GM18870 (cell line): ENCODE measurements at regions not wholly inside any gene's neighbourhood (a gene's known extent, or its start where the extent isn't known, plus 50 kb on each side); places are given as distances from the start of the nearest gene placed in this dataset.

ENCODE experiments used
- ATAC-seq: cut with Tn5 transposase; IDR thresholded peaks from one replicate; pipeline ENCODE4 v1.9.1; 2021; ENCODE audit warnings: moderate library complexity; ENCODE audit not compliant: unreplicated experiment

- no peak for ATAC-seq
These were observed 92.5 kb downstream of the ARL4A start for GRCh38 chr7:12779947-12780346.

GRCh38 chr7:12783421-12784095, 96.1 kb downstream of the ARL4A start:
- ATAC-seq = no peak

DNA sequence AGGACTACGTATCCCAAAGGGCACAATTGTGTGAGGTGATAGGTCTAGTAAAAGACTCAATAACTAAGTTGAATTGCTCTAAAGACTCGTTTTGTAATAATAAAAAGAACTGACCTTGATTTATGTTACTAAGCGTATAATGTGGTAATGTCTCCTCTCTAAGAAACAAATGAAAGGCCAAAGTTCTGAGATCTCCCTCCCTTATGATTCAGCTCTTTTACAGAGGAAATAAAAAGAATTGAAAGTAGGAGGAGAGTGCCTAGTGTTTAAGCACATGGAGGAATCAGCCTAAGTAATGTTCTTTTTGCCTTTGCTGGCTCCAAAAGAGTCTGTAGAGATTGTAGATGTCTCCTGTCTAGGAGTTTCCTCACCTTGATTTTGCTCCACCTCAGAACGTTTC, 98.0 kb downstream of the ARL4A start:
- no peak for ATAC-seq

DNA sequence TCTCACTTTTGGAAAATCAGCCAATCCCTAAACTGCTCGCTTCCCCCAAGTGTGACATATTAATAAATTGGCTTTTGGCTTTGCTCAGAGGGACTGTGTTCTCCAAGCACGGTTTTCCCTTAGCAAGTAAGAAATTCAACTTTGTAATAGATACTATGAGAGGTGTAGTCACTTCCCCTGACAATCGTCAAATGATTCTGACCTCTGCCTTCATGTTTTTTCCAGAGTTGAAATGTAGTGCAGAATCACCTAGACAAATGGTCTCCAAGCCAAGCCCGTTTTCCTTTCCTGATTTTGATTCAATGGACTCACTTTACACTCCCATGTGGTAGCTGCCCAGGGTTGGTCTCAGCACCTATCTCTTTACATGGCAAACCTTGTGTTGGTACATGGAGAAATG, 99.1 kb downstream of the ARL4A start:
- no peak for ATAC-seq

GRCh38 chr7:12788171-12788570, 100.7 kb downstream of the ARL4A start:
- ATAC-seq = no peak

DNA sequence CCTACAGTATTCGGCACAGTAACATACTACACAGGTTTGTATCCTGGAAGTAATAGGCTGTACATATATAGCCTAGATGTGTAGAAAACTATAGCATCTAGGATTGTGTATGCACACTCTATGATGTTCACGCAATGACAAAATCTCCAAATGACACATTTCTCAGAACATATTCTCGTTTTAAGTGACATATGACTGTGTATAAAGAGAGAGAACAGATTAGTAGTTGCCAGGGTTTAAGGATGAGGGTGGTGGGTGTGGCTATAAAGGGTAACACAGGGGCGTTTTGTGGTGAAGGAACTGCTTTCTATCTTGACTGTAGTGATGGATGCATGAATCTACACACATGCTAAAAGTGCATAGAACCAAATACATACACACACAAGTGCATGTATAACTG, 101.2 kb downstream of the ARL4A start:
- ATAC-seq = no peak

DNA sequence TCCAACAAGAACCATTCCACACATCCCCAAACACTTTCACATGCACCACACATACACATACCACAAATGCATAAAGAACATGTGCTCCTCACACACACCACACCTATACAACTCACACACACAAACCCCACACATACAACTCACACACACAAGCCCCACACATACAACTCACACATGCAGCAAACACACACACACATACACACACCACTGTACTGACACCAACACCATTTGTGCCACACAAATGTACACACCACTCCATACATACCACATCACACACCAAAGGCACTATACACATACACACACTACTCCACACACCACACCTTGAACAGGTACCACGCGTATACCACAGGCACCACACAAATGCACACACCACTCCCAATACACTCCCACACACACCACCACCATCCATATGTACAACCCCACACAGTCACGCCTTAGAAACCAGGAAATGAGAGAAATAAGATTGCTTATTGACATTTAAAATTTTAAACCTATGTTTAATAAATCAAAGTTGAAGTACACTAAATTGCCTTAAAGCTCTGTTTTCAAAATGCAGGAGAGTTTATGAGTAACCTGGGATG, 107.4 kb downstream of the ARL4A start:
- no peak for ATAC-seq

DNA sequence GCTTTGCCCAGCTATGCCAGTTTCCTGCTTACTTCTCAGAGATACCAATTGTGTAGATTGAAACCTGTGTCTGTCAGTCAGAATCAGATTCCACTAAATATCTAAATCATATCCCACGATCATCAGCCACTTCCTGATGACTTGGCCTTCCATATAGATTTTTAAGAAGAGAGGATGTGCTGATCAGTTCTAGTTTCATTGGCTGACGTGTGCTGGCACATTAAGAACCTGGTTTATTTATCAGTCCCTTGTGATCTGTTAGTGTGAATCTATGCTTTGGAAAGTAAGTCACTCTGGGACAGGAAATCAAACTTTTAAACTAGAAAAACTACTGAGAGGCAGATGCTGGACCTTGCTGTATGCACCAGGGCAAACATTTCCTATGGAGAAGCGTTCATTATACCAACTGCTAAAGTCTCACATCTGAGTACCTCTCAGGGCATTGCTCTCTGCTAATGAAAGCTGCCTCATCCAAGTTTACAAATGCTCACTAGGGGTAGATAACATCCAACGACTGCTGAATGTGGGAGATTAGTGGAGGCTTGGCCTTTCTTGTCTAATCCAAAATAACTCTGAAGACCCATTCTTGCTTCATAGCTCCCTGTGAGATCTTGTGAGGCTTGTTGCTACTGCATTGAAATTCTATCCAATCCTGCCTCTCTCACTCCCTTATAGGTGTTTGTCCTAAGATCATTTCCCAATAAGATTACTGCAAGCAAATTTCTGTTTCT, 109.1 kb downstream of the ARL4A start:
- no peak for ATAC-seq

GRCh38 chr7:12800486-12800885, 113.1 kb downstream of the ARL4A start:
- ATAC-seq = no peak

- no peak for ATAC-seq
These were observed 113.7 kb downstream of the ARL4A start for GRCh38 chr7:12801107-12801506.

DNA sequence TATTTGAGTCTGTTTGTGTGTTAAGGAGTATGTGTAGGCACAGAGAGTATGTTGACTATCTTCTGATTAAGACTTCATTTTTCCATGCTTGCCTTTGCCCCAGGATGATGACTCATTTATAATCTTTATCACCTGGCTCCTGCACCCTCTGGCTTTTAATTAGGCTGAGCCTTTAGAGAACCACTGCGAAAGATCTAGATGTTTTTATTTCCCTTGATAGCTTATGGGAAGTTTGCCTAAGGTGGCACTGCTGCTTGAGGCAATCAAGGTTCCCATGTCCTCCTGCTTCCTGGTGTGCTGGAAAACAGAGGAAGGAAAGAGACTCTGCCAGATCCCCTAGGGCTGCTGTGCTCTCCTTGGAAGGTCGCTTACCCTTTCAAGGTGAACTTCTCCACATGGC, 114.6 kb downstream of the ARL4A start:
- no peak for ATAC-seq

- ATAC-seq = no peak
These were observed 116.1 kb downstream of the ARL4A start for GRCh38 chr7:12803542-12803941.

DNA sequence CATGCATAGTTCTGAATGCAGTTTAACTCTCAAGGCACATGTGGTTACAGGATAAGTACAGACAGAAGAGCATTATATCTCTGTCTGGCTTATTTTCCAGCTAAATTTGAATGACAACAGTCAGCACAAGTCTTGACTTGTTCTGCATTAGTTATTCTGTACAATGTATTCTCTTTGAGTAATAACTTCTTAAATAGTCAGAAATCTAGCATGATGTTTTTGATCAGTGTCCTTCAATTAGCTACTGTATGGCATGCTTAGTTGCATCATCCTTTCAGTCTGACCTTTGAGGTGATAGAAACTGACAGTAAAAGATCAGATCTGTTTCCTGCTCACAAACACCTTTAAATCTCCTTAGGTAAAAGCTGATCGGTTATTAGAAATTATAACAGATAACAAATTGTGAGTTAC, 118.1 kb downstream of the ARL4A start:
- no peak for ATAC-seq

DNA sequence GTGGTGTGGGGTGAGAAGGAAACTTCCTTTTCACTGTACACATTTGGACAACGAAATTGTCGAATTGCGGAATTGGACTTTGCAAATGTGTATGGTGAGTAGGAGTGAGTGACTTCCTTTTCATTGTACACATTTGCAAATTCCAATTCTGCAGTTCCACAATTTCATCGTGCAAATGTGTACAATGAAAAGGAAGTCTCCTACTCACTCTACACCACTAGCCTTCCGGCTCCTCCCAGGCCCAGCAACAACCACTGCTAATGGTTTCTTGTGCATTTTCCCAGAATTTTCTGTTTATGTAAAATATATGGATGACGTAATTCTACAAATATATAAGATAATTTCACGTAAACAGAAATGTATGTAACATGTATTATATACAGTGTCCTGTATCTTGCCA, 118.5 kb downstream of the ARL4A start:
- ATAC-seq = no peak

DNA sequence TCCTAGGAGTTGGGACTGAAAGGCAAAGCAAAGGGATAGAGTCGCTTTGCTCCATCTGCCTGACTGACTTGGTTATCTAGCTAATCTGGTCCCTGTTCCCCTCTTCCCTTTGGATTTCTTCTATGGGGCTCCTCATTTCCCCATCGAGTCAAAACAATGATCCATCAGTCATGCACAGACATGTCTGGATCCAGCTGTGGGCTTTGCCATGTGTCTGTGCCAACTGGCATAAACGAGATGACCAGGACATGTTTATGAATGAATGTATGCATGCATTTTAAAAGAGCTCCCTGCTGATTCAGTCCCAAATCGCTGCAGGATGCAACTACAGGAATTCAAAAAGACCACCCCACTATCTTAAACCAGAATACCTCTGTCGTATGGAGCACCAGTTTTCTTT, 122.0 kb downstream of the ARL4A start:
- no peak for ATAC-seq

GRCh38 chr7:12812111-12812510, 124.7 kb downstream of the ARL4A start:
- ATAC-seq = no peak

- no peak for ATAC-seq
These were observed 126.7 kb downstream of the ARL4A start for GRCh38 chr7:12814107-12814506.

DNA sequence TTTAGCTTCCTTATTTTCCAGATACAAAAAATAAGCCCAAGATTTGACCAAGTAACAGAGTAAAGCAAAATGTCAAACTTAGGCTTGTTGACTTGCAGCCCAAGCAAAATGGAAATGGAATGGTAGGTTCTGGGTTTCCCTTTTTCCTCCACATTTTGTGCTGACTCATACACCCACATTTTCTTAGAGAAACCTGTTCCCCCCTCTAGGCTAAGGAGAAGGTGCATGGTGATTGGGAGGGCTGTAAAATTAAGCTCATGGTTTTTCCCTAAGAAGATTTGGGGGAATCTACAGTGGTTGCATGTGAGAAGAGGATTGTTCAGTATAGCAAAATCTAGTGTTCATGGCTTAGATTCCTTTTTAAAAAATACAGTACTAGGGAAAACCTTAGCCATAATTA, 127.4 kb downstream of the ARL4A start:
- ATAC-seq = no peak

DNA sequence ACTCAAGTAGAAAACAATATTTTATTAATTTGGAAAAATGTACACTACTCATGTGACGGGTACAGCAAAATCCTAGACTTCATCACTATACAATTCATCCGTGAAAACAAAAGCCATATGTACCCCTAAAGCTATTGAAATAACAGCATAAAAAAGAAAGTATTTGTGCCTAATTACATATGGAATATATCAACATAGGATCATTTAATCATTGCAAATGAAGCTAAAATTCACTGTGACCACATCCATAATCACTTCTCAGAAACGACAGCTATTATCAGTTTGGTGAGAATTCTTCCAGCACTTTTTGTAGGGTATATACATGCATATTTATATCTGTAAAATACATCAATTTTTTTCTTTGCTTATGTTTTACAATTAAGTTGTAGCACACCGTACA, 128.0 kb downstream of the ARL4A start:
- no peak for ATAC-seq

DNA sequence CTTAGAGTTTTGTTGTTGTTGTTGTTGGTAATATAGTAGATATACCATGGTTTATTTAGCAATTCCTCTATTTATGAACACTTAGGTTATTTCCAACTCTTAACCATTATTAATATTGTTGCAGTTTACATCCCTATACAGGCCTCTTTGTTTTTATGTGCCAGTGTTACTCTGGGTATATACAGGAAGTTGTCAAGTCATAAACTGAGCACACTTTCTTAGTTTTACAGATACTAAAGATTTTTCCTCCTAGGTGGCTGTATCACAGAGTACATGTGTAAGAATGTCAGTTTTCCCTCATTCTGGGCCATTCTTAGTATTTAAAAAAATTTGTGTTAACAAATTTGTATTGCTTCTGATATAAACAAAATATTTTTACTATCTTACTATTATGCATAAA, 128.4 kb downstream of the ARL4A start:
- no peak for ATAC-seq

- no peak for ATAC-seq
These were observed 133.3 kb downstream of the ARL4A start for GRCh38 chr7:12820777-12821176.

DNA sequence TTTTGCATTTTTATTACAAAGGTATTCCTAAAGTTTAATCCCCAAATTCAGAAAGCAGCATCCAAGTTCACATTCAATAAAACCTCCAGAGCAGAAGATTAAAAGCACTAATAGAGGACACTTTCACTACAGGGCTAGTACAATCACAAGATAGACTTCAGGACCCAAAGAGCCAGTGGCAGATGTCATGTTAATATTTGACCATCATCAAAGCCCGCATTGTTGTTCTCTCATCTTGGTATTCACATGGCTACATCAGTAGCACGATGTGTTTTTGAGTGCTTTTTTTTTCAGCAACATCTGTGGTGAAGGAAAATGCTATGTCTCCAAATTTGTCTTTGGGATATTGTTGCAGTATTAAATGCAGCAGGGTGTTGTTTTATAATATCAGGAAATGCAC, 134.3 kb downstream of the ARL4A start:
- ATAC-seq = no peak
